Tibial nerve (tissue), 4 donors: ENCODE measurements at regions not wholly inside any gene's neighbourhood (a gene's known extent, or its start where the extent isn't known, plus 50 kb on each side); places are given as distances from the start of the nearest gene placed in this dataset.

ENCODE experiments used
- DNase-seq, 2 donors: peaks; one replicate each; pipeline ENCODE4 v3.0.0-alpha.2; 2019; ENCODE audit warnings: low spot score in 2 of 2
- H3K27ac ChIP-seq, 4 donors: fragments of 200-600 bp; sonication (generic) in 3 of 4; one replicate each; pipeline ENCODE4 v1.5.1; 2017 to 2019; ENCODE audit warnings: mild to moderate bottlenecking in 1 of 4
- H3K27me3 ChIP-seq, 2 donors: fragments of 200-600 bp; sonication (generic) in 1 of 2; one replicate each; pipeline versions ENCODE4 v1.5.1 to v1.6.0; 2017 to 2019
- H3K36me3 ChIP-seq, 3 donors: fragments of 200-600 bp; sonication (generic); one replicate each; pipeline ENCODE4 v1.5.1; 2018 to 2019
- H3K4me1 ChIP-seq, 4 donors: fragments of 200-600 bp; sonication (generic) in 3 of 4; one replicate each; pipeline ENCODE4 v1.5.1; 2017 to 2019
- H3K4me3 ChIP-seq, 4 donors: fragments of 200-600 bp; sonication (generic) in 3 of 4; one replicate each; pipeline ENCODE4 v1.5.1; 2017 to 2019; ENCODE audit warnings: mild to moderate bottlenecking in 1 of 4, moderate library complexity in 1 of 4
- H3K9me3 ChIP-seq, 4 donors: fragments of 200-600 bp; sonication (generic) in 3 of 4; one replicate each; pipeline ENCODE4 v1.5.1; 2017 to 2019
- CTCF ChIP-seq, 5 experiments: fragments of 200-600 bp in 3 of 5; fragments of 450-650 bp in 2 of 5; sonication (generic) in 3 of 5; IDR thresholded peaks; one replicate each; pipeline ENCODE4 v1.5.1; 2016 to 2019; ENCODE audit warnings: antibody characterized with exemption in 5 of 5, mild to moderate bottlenecking in 3 of 5, moderate library complexity in 2 of 5
- EP300 ChIP-seq, 2 donors: sonication (generic); formaldehyde crosslinking; IDR thresholded peaks; one replicate each; pipeline ENCODE4 v1.6.1; 2017; ENCODE audit warnings: antibody characterized with exemption in 2 of 2, mild to moderate bottlenecking in 1 of 2
- POLR2A ChIP-seq, 2 donors: fragments of 450-650 bp; IDR thresholded peaks; one replicate each; pipeline ENCODE4 v1.6.1; 2017; ENCODE audit warnings: antibody characterized with exemption in 2 of 2, mild to moderate bottlenecking in 2 of 2, moderate library complexity in 2 of 2
- WGBS, 2 donors: methylation state at CpG; one replicate each; pipeline ENCODE4 v1.1.5; 2018; 5-methylcytosine and 5-hydroxymethylcytosine counted together

DNA sequence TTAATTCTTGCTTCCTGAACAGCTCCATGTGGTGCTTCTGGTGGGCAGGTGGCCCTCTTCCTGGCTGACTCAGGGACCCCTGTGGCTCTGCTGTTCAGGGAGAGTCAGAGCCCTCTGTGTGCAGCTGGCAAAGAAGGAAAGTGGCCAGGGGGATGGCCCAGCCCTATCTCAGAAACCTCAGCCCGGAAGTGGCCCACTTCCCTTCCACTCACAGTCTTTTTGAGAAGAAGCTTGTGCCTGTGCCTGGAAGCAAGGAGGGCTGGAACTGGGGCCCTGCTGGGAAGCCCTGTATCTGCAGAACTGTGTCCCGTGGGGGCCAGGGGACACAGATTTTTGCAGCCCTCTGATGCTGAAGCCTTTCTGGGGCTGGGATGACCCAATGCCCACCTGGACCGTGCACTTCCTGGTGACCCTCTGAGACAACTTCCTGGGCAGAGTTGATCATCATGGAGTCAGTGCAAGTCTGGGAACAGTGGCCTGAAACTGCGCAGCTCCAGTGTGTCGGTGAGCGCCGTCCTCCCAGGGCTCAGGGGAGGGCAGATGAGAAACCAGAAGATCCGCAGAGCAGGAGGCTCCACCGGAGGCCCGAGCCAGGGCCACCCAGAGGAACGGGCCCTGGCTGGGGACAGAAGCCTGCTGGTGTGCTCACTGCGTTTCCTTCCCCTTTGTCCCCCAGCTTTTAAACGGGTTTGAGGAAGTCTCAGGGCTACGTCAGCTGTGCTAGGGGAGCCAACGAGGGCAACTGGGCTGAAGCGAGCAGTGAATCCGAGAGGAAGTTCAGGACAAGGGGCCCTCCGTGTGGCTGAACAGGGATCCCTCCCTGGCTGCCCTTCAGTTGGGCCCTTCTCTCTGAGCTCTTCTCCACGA lies 217.4 kb upstream of the RTL1 start:
- Histone ChIP-seq H3K4me3 (peak overlapping the region in 3 of 4 donors; percentile 3 to 32 (median 18)), H3K4me1 (peaks cover 0 to 15% (median 2%) of the 10 kb centered on the region in 4 donors), H3K27ac (peak overlapping the region; percentile 34 to 77 (median 58)), H3K27me3 (no peaks in the 10 kb centered on the region), H3K36me3 (no peaks in the 10 kb centered on the region), H3K9me3 (no peaks in the 10 kb centered on the region)
- peak in 1 of 2 donors; percentile 25 for DNase-seq
- 69 to 71% methylated on average over 9 to 19 of the region's 19 CpGs for WGBS, 2 donors
- TF ChIP-seq POLR2A (IDR thresholded peaks at IDR 0.05): peak; percentile 13 to 16
- peak in 1 of 2 donors; percentile 37 for TF ChIP-seq EP300 (IDR thresholded peaks at IDR 0.05)
- TF ChIP-seq CTCF (IDR thresholded peaks at IDR 0.05): no peak

DNA sequence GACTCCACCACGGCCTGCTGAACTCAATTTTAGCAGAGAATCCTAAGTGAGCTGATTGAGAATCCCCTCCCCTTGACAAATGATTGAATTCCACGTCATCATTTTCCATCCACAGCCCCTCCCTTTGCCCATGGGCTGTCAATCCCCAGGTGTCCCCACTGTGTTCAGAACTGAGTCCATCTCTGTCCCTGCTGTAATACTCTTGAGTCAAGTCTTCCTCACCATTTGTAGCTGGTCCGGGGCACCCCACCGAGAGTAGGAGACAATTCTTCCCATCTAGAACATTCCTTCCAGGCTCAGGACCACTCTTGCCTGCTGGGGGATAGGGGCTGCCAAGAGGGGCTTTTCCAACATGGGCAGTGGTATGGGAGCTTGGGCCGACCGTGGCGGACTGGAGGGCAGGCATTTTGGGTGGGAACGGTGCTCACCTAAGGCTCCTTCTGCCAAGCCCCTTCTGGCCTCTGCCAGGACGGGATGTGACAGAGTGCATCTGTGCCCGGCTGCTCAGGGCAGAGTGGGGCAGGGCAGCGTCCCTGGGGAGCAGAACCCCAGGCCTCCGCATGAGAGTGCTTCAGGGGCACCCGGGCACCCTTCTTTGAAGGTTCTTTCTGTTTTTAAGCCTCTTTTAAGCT lies 218.1 kb upstream of the RTL1 start:
- H3K9me3 ChIP-seq: no peaks in the 10 kb centered on the region
- H3K4me1 ChIP-seq: peaks cover 0 to 15% (median 2%) of the 10 kb centered on the region in 4 donors
- H3K27ac ChIP-seq: peak overlapping the region; percentile 23 to 77 (median 50)
- WGBS, 2 donors: 83 to 93% methylated on average over 9 to 12 of the region's 13 CpGs
- TF ChIP-seq CTCF (IDR thresholded peaks at IDR 0.05) (no peak), EP300 (IDR thresholded peaks at IDR 0.05) (no peak), POLR2A (IDR thresholded peaks at IDR 0.05) (no peak)
- no peaks in the 10 kb centered on the region for H3K36me3 ChIP-seq
- H3K27me3 ChIP-seq: no peaks in the 10 kb centered on the region
- peak in 1 of 2 donors; percentile 2 for DNase-seq
- H3K4me3 ChIP-seq: peak overlapping the region in 1 of 4 donors; percentile 32

DNA sequence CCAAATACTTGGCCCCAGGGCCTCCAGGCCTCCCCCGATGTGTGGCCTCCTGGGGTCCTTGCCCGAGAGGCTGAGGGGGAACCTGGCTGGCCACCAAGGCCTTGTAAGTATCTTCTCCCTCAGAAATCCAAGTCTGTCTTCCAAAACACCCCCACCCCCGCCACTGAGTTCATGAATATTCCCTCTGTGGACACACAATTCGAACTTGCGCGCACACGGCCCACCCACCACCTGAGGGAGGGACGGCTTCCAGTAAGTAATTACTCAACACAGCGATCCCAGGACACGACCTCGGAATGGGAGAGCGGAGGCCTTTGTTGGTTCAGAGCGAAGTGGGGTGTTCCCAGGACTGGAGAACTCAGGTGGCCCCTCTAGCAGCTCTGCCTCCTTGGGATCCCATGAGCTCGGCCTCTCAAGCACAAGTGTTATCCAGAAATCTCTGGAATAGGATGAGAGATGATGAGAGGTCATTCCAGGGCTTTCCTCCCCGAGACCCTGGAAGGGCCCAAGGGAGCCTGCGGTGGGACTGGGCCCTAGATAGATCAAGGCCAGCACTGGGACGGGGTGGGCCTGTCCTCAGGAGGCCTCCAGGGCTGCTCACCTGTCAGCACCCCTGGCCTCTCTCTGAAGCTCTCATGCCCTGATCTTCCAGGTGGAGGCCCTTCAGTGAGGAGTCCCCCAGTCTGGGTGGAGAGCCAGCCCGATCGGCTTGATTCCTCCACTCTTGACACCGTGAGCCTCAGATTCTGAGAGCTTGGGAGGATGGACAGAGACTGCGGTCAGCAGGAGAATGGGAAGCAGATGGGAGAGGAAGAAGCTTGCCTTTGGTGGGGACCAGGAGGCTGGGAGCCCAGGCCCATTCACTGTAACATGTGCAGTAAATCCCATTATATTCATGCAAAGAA lies 219.0 kb upstream of the RTL1 start:
- H3K4me3 ChIP-seq: no peak overlapping the region
- peak overlapping the region in 2 of 4 donors; percentile 66 to 77 for H3K27ac ChIP-seq
- H3K9me3 ChIP-seq: no peaks in the 10 kb centered on the region
- DNase-seq: peak in 1 of 2 donors; percentile 4
- H3K36me3 ChIP-seq: no peaks in the 10 kb centered on the region
- no peaks in the 10 kb centered on the region for H3K27me3 ChIP-seq
- no peak for TF ChIP-seq CTCF (IDR thresholded peaks at IDR 0.05)
- TF ChIP-seq EP300 (IDR thresholded peaks at IDR 0.05): no peak
- TF ChIP-seq POLR2A (IDR thresholded peaks at IDR 0.05): no peak
- WGBS, 2 donors: 68 to 80% methylated on average over 18 to 19 of the region's 21 CpGs
- peaks cover 0 to 15% (median 2%) of the 10 kb centered on the region in 4 donors for H3K4me1 ChIP-seq

GRCh38 chr14:101123618-101124510 lies 220.3 kb upstream of the RTL1 start:
- 76 to 81% methylated on average over 17 of the region's 19 CpGs for WGBS, 2 donors
- Histone ChIP-seq H3K4me3 (no peak overlapping the region), H3K9me3 (no peaks in the 10 kb centered on the region), H3K27ac (no peak overlapping the region), H3K36me3 (no peaks in the 10 kb centered on the region), H3K4me1 (peaks cover 0 to 15% (median 2%) of the 10 kb centered on the region in 4 donors), H3K27me3 (no peaks in the 10 kb centered on the region)
- no peak for TF ChIP-seq CTCF (IDR thresholded peaks at IDR 0.05)
- TF ChIP-seq POLR2A (IDR thresholded peaks at IDR 0.05): no peak
- no peak for TF ChIP-seq EP300 (IDR thresholded peaks at IDR 0.05)
- peak in 1 of 2 donors; percentile 7 for DNase-seq
